Rectal smooth muscle tissue (tissue), 1 donor: ENCODE measurements at regions not wholly inside any gene's neighbourhood (a gene's known extent, or its start where the extent isn't known, plus 50 kb on each side); places are given as distances from the start of the nearest gene placed in this dataset.

Source experiments
- H3K27ac ChIP-seq: one replicate; pipeline ENCODE4 v1.7.0; 2013; ENCODE audit warnings: low read depth, low read length, inconsistent platforms
- H3K27me3 ChIP-seq: one replicate; pipeline ENCODE4 v1.7.0; 2013; ENCODE audit warnings: low read length; ENCODE audit not compliant: control insufficient read depth, insufficient read depth
- H3K36me3 ChIP-seq: one replicate; pipeline ENCODE4 v1.7.0; 2013; ENCODE audit warnings: low read length; ENCODE audit not compliant: control insufficient read depth, insufficient read depth
- H3K4me1 ChIP-seq: one replicate; pipeline ENCODE4 v1.7.0; 2013; ENCODE audit warnings: low read length; ENCODE audit not compliant: control insufficient read depth, insufficient read depth
- H3K4me3 ChIP-seq: one replicate; pipeline ENCODE4 v1.7.0; 2013; ENCODE audit warnings: low read length
- H3K9ac ChIP-seq: one replicate; pipeline ENCODE4 v1.7.0; 2013; ENCODE audit warnings: low read length

GRCh38 chr5:87844866-87845265 lies 423.8 kb downstream of the TMEM161B start:
- Histone ChIP-seq H3K27me3 (no peaks in the 10 kb centered on the region), H3K36me3 (no peaks in the 10 kb centered on the region), H3K4me3 (no peak overlapping the region), H3K9ac (no peak overlapping the region), H3K4me1 (no peaks in the 10 kb centered on the region), H3K27ac (no peak overlapping the region)

- no peaks in the 10 kb centered on the region for H3K36me3 ChIP-seq
- H3K27me3 ChIP-seq: no peaks in the 10 kb centered on the region
- no peak overlapping the region for H3K4me3 ChIP-seq
- H3K9ac ChIP-seq: no peak overlapping the region
- no peak overlapping the region for H3K27ac ChIP-seq
- H3K4me1 ChIP-seq: no peaks in the 10 kb centered on the region
These were observed 424.2 kb downstream of the TMEM161B start for GRCh38 chr5:87844449-87844848.

- Histone ChIP-seq H3K36me3 (no peaks in the 10 kb centered on the region), H3K27me3 (no peaks in the 10 kb centered on the region), H3K9ac (no peak overlapping the region), H3K27ac (no peak overlapping the region), H3K4me1 (no peaks in the 10 kb centered on the region), H3K4me3 (no peak overlapping the region)
These were observed 424.0 kb upstream of the CCNH start for GRCh38 chr5:87836696-87837095.

- H3K27me3 ChIP-seq: no peaks in the 10 kb centered on the region
- H3K36me3 ChIP-seq: no peaks in the 10 kb centered on the region
- no peaks in the 10 kb centered on the region for H3K4me1 ChIP-seq
- H3K4me3 ChIP-seq: no peak overlapping the region
- H3K27ac ChIP-seq: no peak overlapping the region
- H3K9ac ChIP-seq: no peak overlapping the region
These were observed 418.8 kb upstream of the CCNH start for GRCh38 chr5:87831499-87831898.

GRCh38 chr5:87829217-87829551 lies 416.5 kb upstream of the CCNH start:
- Histone ChIP-seq H3K9ac (no peak overlapping the region), H3K27ac (no peak overlapping the region), H3K4me3 (no peak overlapping the region), H3K27me3 (no peaks in the 10 kb centered on the region), H3K36me3 (no peaks in the 10 kb centered on the region), H3K4me1 (no peaks in the 10 kb centered on the region)

- H3K4me1 ChIP-seq: no peaks in the 10 kb centered on the region
- no peak overlapping the region for H3K9ac ChIP-seq
- H3K27ac ChIP-seq: no peak overlapping the region
- no peaks in the 10 kb centered on the region for H3K27me3 ChIP-seq
- no peaks in the 10 kb centered on the region for H3K36me3 ChIP-seq
- H3K4me3 ChIP-seq: no peak overlapping the region
These were observed 416.0 kb upstream of the CCNH start for GRCh38 chr5:87828545-87829216.

- Histone ChIP-seq H3K27me3 (no peaks in the 10 kb centered on the region), H3K4me3 (no peak overlapping the region)
These were observed 414.8 kb upstream of the CCNH start for GRCh38 chr5:87827539-87827938.

GRCh38 chr5:87826507-87826906 lies 413.8 kb upstream of the CCNH start:
- H3K9ac ChIP-seq: no peak overlapping the region
- no peaks in the 10 kb centered on the region for H3K36me3 ChIP-seq
- no peak overlapping the region for H3K4me3 ChIP-seq
- no peak overlapping the region for H3K27ac ChIP-seq
- H3K4me1 ChIP-seq: no peaks in the 10 kb centered on the region
- no peaks in the 10 kb centered on the region for H3K27me3 ChIP-seq

More at GRCh38 chr5:87827539-87827938, 414.8 kb upstream of the CCNH start:
- H3K4me1 ChIP-seq: no peaks in the 10 kb centered on the region
- H3K9ac ChIP-seq: no peak overlapping the region
- H3K36me3 ChIP-seq: no peaks in the 10 kb centered on the region
- H3K27ac ChIP-seq: no peak overlapping the region

GRCh38 chr5:87825583-87825982 lies 412.9 kb upstream of the CCNH start:
- Histone ChIP-seq H3K9ac (no peak overlapping the region), H3K4me3 (no peak overlapping the region), H3K36me3 (no peaks in the 10 kb centered on the region), H3K4me1 (no peaks in the 10 kb centered on the region), H3K27me3 (no peaks in the 10 kb centered on the region), H3K27ac (no peak overlapping the region)

- Histone ChIP-seq H3K4me1 (no peaks in the 10 kb centered on the region), H3K27me3 (no peaks in the 10 kb centered on the region), H3K4me3 (no peak overlapping the region), H3K36me3 (no peaks in the 10 kb centered on the region), H3K9ac (no peak overlapping the region), H3K27ac (no peak overlapping the region)
These were observed 395.1 kb upstream of the CCNH start for GRCh38 chr5:87807783-87808182.

- Histone ChIP-seq H3K9ac (no peak overlapping the region), H3K4me3 (no peak overlapping the region), H3K27me3 (no peaks in the 10 kb centered on the region), H3K36me3 (no peaks in the 10 kb centered on the region), H3K4me1 (no peaks in the 10 kb centered on the region), H3K27ac (no peak overlapping the region)
These were observed 390.6 kb upstream of the CCNH start for GRCh38 chr5:87803352-87803751.

- no peak overlapping the region for H3K27ac ChIP-seq
- H3K4me1 ChIP-seq: no peaks in the 10 kb centered on the region
- H3K9ac ChIP-seq: no peak overlapping the region
- no peaks in the 10 kb centered on the region for H3K27me3 ChIP-seq
- no peaks in the 10 kb centered on the region for H3K36me3 ChIP-seq
- no peak overlapping the region for H3K4me3 ChIP-seq
These were observed 379.1 kb upstream of the CCNH start for GRCh38 chr5:87791869-87792268.

- Histone ChIP-seq H3K4me1 (no peaks in the 10 kb centered on the region), H3K27ac (no peak overlapping the region), H3K4me3 (no peak overlapping the region), H3K27me3 (no peaks in the 10 kb centered on the region), H3K9ac (no peak overlapping the region), H3K36me3 (no peaks in the 10 kb centered on the region)
These were observed 375.7 kb upstream of the CCNH start for GRCh38 chr5:87788416-87788815.
